GM19463 (cell line): ENCODE measurements at regions not wholly inside any gene's neighbourhood (a gene's known extent, or its start where the extent isn't known, plus 50 kb on each side); places are given as distances from the start of the nearest gene placed in this dataset.

Experiments used
- ATAC-seq: cut with Tn5 transposase; IDR thresholded peaks from one replicate; pipeline ENCODE4 v1.9.1; 2021; ENCODE audit warnings: mild to moderate bottlenecking, moderate library complexity; ENCODE audit not compliant: unreplicated experiment

- no peak for ATAC-seq
Measured at GRCh38 chr6:156575361-156575760, 201.8 kb upstream of the ARID1B start.

DNA sequence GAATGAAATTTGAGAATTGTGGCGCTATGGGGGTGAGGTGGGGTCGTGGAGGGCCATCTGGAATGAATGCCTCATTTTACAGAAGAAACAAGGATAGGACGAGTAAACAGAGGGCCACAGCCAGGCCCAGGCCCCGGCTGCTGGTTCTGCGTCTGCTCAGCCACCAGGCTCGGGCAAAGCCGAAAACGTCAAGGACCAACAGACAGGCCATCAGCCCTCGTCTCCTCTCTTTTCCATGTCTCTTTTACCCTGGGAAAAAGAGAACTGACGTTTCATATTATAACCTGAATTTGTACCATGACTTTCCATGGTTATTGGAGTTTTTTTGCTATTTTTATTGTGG is 212.4 kb upstream of the ARID1B start:
- ATAC-seq: no peak

GRCh38 chr6:156564127-156564806 is 212.9 kb upstream of the ARID1B start:
- ATAC-seq: peak; percentile 97

DNA sequence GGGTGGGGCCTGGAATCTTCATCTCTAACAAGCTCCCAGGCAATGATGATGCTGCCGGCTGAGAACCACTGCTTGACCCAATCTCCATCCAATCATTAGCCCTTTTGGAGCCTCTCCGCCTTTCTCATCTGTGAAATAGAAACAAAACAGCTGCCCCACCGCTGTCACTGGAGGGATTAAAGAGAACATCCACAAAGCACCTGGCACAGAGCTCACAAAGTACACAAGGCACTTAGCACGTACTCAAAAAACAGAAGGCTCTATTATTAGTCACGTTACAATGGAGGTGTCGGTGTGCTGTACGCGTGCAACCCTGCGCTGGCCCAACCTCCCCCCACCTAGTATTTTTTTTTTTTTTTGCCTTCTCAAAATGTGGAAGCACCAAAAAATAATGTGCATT is 213.5 kb upstream of the ARID1B start:
- ATAC-seq: no peak

DNA sequence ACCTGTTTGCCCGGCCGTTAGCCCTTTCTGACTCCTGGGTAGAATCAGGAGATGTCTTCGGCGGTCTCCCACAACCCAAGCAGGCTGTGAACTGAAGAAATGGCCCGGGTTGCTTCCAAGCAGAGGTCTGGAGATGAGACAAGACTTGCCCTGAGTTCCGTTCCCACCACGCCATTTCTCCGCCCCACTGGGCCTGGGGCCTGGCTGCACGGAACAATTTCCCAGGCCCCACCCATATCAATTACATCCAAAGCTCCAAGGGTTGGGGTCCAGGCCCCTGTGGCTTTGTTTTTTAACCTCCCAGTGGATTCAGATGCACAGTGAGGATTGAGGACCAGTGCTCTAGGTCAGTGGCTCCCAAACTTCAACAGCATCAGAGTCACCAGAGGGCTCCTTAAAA is 214.5 kb upstream of the ARID1B start:
- ATAC-seq: no peak

GRCh38 chr6:156562019-156562418 is 215.2 kb upstream of the ARID1B start:
- ATAC-seq: no peak

DNA sequence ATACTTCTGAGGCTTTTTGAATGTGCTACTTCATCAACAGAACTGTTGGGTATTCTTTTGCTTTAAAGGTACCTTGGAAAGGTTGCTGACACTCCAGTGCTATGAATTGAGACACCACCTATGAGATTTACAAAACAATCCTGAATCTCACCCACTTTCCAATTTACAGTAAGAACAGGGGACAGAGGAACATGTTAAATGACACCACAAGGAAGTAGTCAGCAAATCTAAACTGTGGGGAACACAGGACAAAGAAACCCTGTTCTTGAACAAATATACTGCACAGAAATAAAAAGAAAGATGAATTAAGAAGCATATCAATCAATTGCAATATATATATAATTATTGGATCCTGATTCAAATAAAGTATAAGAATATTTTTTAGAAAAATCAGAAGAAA is 216.7 kb upstream of the ARID1B start:
- ATAC-seq: no peak

DNA sequence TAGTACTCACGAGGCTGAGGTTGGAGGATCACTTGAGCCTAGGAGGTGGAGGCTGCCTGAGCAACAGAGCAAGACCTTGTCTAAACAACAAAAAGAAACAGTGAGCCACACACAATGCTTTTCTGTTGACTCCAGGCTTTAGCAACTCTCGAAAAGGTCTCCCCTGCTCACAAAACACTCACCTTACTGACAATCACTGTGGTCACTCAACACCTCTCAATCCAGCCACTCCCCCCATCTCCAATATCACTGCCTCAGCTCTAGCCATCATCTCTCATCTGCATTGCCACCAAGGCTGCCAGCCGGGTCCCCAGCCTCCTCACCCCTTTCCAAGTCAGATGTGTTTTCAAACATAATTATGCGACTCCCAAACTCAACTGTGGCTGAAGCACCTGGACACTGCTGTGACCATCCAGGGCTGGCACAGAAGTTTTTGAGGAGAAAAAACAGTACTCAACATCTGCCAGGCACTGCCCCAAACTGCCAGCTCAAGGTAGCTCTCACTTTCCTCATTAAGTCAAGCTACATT is 218.0 kb upstream of the ARID1B start:
- ATAC-seq: no peak

DNA sequence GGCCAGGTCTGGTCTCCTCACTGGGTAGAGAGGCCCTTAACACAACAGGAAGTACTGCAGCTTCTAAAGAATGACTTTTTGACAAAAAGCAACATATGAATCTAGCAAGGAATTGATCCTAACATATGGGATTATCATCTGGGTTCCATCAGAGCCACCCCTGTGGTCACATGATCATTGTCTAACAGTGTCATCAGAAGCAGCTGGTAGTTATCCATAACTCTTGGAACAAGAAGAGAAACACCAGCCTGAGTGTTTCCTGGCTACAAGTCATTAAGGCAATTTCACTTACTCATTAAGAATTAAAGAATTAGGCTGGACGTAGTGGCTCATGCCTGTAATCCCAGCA is 219.3 kb upstream of the ARID1B start:
- ATAC-seq: no peak

DNA sequence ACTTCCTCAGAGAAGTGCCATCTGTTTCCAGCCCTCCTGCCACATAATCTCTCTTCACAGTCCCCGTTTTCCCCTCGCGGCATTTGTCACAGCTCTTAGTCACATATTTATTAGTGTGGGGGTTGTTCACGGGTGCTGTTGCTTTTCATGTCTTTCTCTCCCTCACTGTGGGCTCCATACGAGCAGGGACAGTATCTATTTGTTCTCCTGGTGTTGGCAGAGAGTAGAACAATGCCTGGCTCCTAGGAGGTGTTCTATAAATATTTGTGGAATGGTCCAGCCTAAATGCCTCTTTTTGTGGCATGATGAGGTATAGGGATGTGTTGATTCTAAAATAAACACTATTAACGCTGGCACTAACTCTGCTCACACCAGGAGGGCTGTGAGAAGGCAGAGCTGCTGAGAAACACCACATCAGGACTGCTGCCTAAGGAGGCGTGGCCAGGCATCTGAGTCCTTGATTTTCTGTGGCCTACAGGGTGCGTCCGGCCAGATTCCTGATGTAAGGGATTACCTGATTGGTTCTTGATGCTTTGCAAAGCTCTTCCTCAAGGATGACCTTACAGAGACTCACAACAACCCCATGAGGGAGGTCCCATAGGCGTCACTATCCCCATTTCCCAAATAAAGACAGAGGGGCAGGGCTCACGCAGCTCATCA is 219.8 kb upstream of the ARID1B start:
- ATAC-seq: no peak

- no peak for ATAC-seq
Measured at GRCh38 chr6:156556811-156557210, 220.4 kb upstream of the ARID1B start.

DNA sequence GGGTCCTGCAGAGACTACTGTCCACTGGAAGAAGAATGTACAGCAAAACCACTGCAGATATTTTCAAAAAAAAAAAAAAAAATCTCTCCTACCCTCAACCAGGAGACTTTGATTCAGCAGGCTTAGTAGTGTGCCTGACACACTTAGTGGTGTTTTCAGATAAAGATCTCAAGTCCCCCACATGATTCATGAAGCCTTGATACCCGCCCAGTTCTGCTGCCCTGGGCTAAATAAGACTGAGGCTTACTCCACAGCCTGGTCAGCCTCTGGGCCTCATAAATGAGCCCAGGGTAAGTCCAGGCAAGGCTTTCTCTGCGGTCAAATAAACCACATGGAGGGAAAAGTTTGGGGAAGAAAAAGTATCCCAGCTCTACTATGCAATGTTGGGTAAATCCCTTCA is 222.1 kb upstream of the ARID1B start:
- no peak for ATAC-seq

- no peak for ATAC-seq
Measured at GRCh38 chr6:156554160-156554559, 223.0 kb upstream of the ARID1B start.

DNA sequence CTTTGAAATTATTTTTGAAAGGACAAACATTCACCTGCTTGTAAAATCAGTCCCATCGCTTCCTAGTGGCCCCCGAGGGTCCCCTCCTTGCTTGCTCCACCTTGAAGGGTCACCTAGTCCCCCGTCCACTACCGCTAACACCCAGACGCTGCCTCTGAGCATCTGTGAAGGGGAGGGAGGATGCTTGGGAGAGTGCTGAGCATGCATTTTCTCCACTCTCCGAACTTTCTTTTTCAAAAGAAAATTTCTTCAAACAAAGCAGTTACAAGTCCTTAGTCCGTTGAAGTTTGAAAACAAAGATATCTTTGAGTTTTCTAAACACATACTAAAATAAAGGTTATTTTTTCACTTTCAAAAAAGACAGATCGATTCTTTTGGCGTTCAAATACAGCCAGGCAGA is 224.3 kb upstream of the ARID1B start:
- no peak for ATAC-seq

GRCh38 chr6:156550949-156551348 is 226.2 kb upstream of the ARID1B start:
- ATAC-seq: no peak

GRCh38 chr6:156545931-156546330 is 231.2 kb upstream of the ARID1B start:
- no peak for ATAC-seq

DNA sequence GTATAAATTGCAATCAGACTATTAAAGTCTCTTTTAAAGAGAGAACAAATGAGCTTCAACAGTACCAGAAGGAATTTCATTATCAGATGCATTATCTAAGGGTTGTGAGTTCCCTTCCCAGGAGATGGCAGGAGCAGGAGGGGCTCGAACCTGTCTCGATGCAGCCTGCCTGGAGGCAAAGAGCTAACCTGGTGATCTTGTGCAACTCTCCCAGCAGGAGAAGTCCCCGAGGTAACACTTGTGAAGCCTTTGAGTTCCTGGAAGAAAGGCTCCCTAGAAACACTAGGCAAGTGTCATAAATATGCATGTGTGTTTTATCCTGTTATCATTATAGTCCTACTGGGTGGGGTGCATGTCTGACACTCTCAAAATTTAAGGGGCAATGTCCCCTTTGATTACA is 232.2 kb upstream of the ARID1B start:
- no peak for ATAC-seq

- ATAC-seq: no peak
Measured at GRCh38 chr6:156544046-156544445, 233.1 kb upstream of the ARID1B start.

DNA sequence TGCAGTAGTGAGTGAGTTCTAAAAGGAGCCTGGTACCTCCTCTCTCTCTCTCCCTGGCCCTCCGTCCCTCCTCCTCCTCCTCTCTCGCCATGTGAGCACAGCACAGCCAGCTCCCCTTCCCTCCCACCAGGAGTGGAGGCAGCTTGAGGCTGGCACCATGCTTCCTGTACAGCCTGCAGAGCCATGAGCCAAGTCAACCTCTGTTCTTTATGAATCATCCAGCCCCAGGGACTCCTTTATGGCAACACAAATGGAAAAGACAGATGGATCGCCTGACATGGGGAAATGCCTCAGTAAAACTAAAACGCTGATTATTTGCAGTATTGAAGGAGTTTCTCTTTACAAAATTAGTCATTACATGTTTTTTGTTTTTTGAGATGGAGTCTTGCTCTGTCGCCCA is 233.7 kb upstream of the ARID1B start:
- no peak for ATAC-seq

DNA sequence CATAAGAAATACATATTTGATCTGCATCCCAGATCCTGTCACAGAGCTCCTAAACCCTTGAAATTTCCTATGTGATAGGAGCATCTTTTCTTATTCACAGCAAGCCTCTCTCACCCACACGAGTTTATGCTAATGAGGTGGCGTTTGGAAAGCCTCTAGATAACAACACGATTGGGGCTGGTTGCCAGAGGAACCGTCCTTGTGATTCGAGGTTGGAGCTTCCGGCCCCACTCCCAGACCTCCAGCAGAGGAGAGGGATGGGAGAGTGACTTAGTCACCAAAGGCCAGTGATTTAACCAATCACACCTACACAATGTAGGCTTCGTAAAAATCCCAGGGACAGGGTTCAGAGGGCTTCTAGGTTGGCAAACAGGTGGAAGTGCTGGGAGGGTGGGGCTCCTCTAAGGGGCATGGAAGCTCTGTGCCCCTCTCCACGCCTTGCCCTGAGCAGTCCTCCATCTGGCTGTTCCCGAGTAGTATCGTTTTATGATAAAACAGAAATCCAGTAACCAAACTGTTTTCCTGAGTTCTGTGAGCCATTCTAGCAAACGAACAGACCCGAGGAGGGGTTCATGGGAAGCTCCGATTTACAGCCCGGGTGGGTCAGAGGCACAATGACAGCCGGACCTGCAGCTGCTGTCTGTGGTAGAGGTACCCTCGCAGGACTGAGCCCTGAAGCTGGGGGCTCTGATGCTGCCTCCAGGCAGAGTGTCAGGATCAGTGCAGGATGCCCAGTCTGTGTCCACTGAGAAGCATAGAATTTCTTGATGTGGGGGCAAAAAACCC is 238.1 kb upstream of the ARID1B start:
- ATAC-seq: no peak

GRCh38 chr6:156534594-156534993 is 242.6 kb upstream of the ARID1B start:
- no peak for ATAC-seq

DNA sequence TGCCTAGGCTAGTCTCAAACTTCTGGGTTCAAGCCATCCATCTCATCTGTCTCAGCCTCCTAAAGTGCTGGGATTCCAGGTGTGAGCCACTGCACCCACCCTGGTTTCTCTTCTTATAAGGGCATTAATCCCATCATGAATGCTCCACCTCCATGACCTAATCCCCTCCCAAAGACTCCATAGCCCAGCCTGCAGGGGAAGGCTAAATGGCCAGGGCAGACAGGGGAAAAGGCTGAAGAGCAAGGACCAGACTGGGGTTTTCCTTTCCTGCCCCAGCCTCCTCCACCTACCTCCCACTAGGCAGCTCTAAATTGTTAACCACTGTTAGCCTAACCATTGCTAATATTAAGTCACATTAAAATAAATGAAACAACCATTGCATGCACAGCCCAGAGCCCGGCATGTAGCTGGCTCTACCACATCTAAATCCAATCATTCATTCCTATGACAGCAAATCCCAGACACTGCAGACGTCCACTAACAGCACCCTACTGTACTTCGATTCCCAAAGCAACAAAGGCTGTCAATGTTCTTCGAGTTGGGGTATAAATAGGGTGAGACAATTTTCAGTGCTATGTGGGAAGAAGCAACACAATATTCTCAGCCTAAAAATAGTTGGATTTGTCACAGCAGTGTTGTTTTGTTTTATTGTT is 243.2 kb upstream of the ARID1B start:
- no peak for ATAC-seq
